PFSK-1 (cell line): ENCODE measurements at regions not wholly inside any gene's neighbourhood (a gene's known extent, or its start where the extent isn't known, plus 50 kb on each side); places are given as distances from the start of the nearest gene placed in this dataset.

Source experiments
- FOXP2 ChIP-seq: optimal IDR thresholded peaks from 2 replicates; pipeline ENCODE3; 2011; ENCODE audit warnings: borderline replicate concordance, control low read depth, inconsistent platforms; ENCODE audit not compliant: insufficient read depth; ENCODE audit errors: extremely low read length, extremely low read depth
- POLR2AphosphoS5 ChIP-seq: IDR thresholded peaks from 2 replicates; pipeline ENCODE4 v1.6.1; 2012; ENCODE audit warnings: low read depth, mild to moderate bottlenecking, control low read depth, low read length, moderate library complexity
- SIN3A ChIP-seq: IDR thresholded peaks from 2 replicates; pipeline ENCODE4 v1.6.1; 2012; ENCODE audit warnings: mild to moderate bottlenecking, low read length, moderate library complexity, borderline replicate concordance; ENCODE audit not compliant: insufficient read depth
- TAF1 ChIP-seq: IDR thresholded peaks from 2 replicates; pipeline ENCODE4 v1.6.1; 2012; ENCODE audit warnings: low read length, control low read depth, borderline replicate concordance; ENCODE audit not compliant: insufficient read depth
- TF ChIP-seq, protein P1 (sequence below), 2 experiments: IDR thresholded peaks; 2 replicates each; pipeline versions ENCODE4 v1.6.1 to v1.8.0; 2011 to 2012; ENCODE audit warnings: low read depth in 2 of 2, low read length in 2 of 2, control low read depth in 1 of 2, inconsistent platforms in 1 of 2, mild to moderate bottlenecking in 1 of 2, moderate library complexity in 1 of 2; ENCODE audit not compliant: insufficient read depth in 1 of 2

DNA sequence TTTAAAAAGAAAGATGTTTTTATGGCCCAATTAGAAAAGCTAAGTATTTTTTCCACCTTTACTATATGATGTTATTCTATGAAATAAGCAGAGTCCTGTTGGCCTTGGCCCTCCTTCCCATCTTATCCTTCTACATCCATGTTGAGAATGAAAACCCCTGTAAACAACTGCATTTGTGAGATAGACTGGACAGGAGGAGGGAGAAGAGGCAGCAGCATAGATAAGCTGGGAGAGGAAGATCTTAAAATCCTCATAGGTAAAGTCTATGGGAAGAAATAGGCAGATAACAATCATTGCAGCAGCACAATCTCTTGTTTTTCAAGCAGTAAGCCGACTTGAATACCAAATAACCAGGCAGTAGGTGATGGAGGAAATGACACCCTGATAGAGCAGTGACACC is 207.6 kb upstream of the PARD3B start:
- TF ChIP-seq TAF1 (no peak), SIN3A (no peak), POLR2AphosphoS5 (no peak), FOXP2 (no peak)
- TF ChIP-seq, protein P1, sequence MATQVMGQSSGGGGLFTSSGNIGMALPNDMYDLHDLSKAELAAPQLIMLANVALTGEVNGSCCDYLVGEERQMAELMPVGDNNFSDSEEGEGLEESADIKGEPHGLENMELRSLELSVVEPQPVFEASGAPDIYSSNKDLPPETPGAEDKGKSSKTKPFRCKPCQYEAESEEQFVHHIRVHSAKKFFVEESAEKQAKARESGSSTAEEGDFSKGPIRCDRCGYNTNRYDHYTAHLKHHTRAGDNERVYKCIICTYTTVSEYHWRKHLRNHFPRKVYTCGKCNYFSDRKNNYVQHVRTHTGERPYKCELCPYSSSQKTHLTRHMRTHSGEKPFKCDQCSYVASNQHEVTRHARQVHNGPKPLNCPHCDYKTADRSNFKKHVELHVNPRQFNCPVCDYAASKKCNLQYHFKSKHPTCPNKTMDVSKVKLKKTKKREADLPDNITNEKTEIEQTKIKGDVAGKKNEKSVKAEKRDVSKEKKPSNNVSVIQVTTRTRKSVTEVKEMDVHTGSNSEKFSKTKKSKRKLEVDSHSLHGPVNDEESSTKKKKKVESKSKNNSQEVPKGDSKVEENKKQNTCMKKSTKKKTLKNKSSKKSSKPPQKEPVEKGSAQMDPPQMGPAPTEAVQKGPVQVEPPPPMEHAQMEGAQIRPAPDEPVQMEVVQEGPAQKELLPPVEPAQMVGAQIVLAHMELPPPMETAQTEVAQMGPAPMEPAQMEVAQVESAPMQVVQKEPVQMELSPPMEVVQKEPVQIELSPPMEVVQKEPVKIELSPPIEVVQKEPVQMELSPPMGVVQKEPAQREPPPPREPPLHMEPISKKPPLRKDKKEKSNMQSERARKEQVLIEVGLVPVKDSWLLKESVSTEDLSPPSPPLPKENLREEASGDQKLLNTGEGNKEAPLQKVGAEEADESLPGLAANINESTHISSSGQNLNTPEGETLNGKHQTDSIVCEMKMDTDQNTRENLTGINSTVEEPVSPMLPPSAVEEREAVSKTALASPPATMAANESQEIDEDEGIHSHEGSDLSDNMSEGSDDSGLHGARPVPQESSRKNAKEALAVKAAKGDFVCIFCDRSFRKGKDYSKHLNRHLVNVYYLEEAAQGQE (IDR thresholded peaks at IDR 0.05; ENCODE audit: insufficient read depth in 1 of 2, low read depth in 2 of 2, low read length in 2 of 2): no peak

DNA sequence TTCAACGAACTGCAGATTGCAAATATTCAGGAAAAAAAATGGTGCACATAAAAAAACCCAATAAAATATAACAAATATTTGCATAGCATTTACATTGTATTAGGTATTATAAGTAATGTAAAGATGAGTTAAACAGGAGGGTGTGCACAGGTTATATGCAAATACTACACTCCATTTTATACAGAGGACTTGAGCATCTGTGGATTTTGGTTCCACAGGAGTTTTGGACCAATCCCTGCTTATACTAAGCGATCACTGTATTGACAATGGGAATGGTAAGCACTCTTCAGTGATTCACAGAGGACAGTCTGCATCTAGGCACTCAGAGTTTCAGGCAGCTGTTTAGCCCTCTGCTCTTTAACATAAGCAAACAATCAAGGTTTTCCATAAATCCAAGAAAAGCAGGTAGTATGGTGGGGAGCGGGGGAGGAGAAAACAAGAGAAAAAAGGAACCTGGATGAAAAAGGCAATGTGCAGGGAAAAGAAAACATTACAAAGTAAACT is 206.0 kb upstream of the PARD3B start:
- TF ChIP-seq POLR2AphosphoS5 (no peak), TAF1 (no peak), SIN3A (no peak), FOXP2 (no peak)
- TF ChIP-seq, protein P1 (IDR thresholded peaks at IDR 0.05; ENCODE audit: insufficient read depth in 1 of 2, low read depth in 2 of 2, low read length in 2 of 2): no peak

DNA sequence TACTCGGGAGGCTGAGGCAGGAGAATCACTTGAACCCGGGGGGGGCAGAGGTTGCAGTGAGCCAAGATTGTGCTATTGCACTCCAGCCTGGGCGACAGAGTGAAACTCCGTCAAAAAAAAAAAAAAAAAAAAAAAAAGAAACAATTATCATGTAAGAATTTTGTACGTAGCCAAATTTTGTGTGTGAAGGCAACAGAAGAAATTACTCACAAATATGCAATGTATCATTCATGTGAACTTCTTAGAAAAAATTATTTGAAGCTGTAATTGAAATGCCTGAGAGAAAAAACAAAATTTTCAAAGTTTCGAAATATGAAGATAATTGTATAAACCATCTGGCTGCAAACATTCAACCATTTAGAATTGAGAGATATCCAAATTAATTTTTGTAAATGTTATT is 204.8 kb upstream of the PARD3B start:
- TF ChIP-seq TAF1 (no peak), POLR2AphosphoS5 (no peak), FOXP2 (no peak), SIN3A (no peak)
- TF ChIP-seq, protein P1 (IDR thresholded peaks at IDR 0.05; ENCODE audit: insufficient read depth in 1 of 2, low read depth in 2 of 2, low read length in 2 of 2): no peak

GRCh38 chr2:204341887-204342276 is 203.4 kb upstream of the PARD3B start:
- no peak for TF ChIP-seq SIN3A
- TF ChIP-seq, protein P1 (IDR thresholded peaks at IDR 0.05; ENCODE audit: insufficient read depth in 1 of 2, low read depth in 2 of 2, low read length in 2 of 2): no peak
- TF ChIP-seq FOXP2: no peak

- TF ChIP-seq TAF1 (no peak), POLR2AphosphoS5 (no peak), SIN3A (no peak), FOXP2 (no peak)
- TF ChIP-seq, protein P1 (IDR thresholded peaks at IDR 0.05; ENCODE audit: insufficient read depth in 1 of 2, low read depth in 2 of 2, low read length in 2 of 2): no peak
These were observed 201.6 kb upstream of the PARD3B start for GRCh38 chr2:204343685-204344084.
